CD4-positive, alpha-beta memory T cell (primary cell): ENCODE measurements at regions not wholly inside any gene's neighbourhood (a gene's known extent, or its start where the extent isn't known, plus 50 kb on each side); places are given as distances from the start of the nearest gene placed in this dataset.

ENCODE experiments used
- CTCF ChIA-PET: fragments of 350-600 bp; sonication (Branson Sonifier 250); formaldehyde crosslinking; loops from one replicate; lab custom pipeline; 2021; ENCODE audit warnings: inconsistent platforms; ENCODE audit not compliant: partially characterized antibody; lab: Charles Lee
- POLR2A ChIA-PET: fragments of 350-600 bp; sonication (Branson Sonifier 250); formaldehyde crosslinking; loops from one replicate; lab custom pipeline; 2021; ENCODE audit not compliant: partially characterized antibody; lab: Charles Lee
- DNase-seq, 5 donors: peaks; one replicate each; pipeline versions ENCODE4 v3.0.0 to v3.0.0-alpha.2; 2020 to 2022; ENCODE audit warnings: mixed read lengths in 1 of 5
- H3K27ac ChIP-seq: one replicate; pipeline ENCODE4 v1.7.0; 2013; ENCODE audit warnings: low read depth, low read length
- H3K27me3 ChIP-seq: 2 replicates; pipeline ENCODE4 v1.7.0; 2013; ENCODE audit warnings: mild to moderate bottlenecking, low read length, moderate library complexity; ENCODE audit not compliant: insufficient read depth
- H3K36me3 ChIP-seq: 2 replicates; pipeline ENCODE4 v1.7.0; 2013; ENCODE audit warnings: mild to moderate bottlenecking, low read length, moderate library complexity; ENCODE audit not compliant: insufficient read depth
- H3K4me1 ChIP-seq: 2 replicates; pipeline ENCODE4 v1.7.0; 2013; ENCODE audit warnings: mild to moderate bottlenecking, low read length, moderate library complexity; ENCODE audit not compliant: insufficient read depth
- H3K4me3 ChIP-seq, 2 donors: one replicate each; pipeline ENCODE4 v1.7.0; 2013; ENCODE audit warnings: low read length in 2 of 2, mild to moderate bottlenecking in 1 of 2
- H3K9me3 ChIP-seq, 2 donors: one replicate each; pipeline ENCODE4 v1.7.0; 2013; ENCODE audit warnings: low read length in 2 of 2, control low read depth in 1 of 2; ENCODE audit not compliant: control insufficient read depth in 1 of 2
- H3K27ac Mint-ChIP-seq, 7 donors: one replicate each; pipeline ENCODE4 v1.8.0; 2020 to 2021; ENCODE audit warnings: mixed read lengths in 7 of 7, mild to moderate bottlenecking in 6 of 7, inconsistent platforms in 3 of 7, moderate library complexity in 3 of 7
- H3K27me3 Mint-ChIP-seq, 2 donors: one replicate each; pipeline ENCODE4 v1.8.0; 2020 to 2021; ENCODE audit warnings: mixed read lengths in 2 of 2
- H3K36me3 Mint-ChIP-seq, 2 donors: one replicate each; pipeline ENCODE4 v1.8.0; 2020 to 2021; ENCODE audit warnings: mixed read lengths in 2 of 2, inconsistent platforms in 1 of 2, mild to moderate bottlenecking in 1 of 2
- H3K4me1 Mint-ChIP-seq, 4 donors: one replicate each; pipeline ENCODE4 v1.8.0; 2020 to 2021; ENCODE audit warnings: mixed read lengths in 4 of 4, mild to moderate bottlenecking in 1 of 4
- H3K4me3 Mint-ChIP-seq, 8 donors: one replicate each; pipeline ENCODE4 v1.8.0; 2020 to 2021; ENCODE audit warnings: mixed read lengths in 8 of 8, mild to moderate bottlenecking in 7 of 8, moderate library complexity in 6 of 8, inconsistent platforms in 3 of 8
- H3K9me3 Mint-ChIP-seq, 8 donors: one replicate each; pipeline ENCODE4 v1.8.0; 2020 to 2021; ENCODE audit warnings: mixed read lengths in 8 of 8, mild to moderate bottlenecking in 5 of 8, inconsistent platforms in 3 of 8, moderate library complexity in 1 of 8
- intact Hi-C: fragments of 100-400 bp; cut with micrococcal nuclease; formaldehyde crosslinking; loops from one replicate; pipeline ENCODE4 v1.15.1; 2023

GRCh38 chr14:94995551-94995950 lies 161.8 kb downstream of the DICER1 start:
- H3K36me3 Mint-ChIP-seq = no peaks in the 10 kb centered on the region
- Histone ChIP-seq H3K9me3 (no peaks in the 10 kb centered on the region), H3K4me1 (no peaks in the 10 kb centered on the region), H3K27me3 (no peaks in the 10 kb centered on the region), H3K36me3 (no peaks in the 10 kb centered on the region), H3K27ac (no peak overlapping the region), H3K4me3 (no peak overlapping the region)
- CTCF ChIA-PET = no interaction called here
- no peak for DNase-seq
- peaks cover 15 to 34% of the 10 kb centered on the region in 2 donors for H3K27me3 Mint-ChIP-seq
- intact Hi-C loops = no loop called here
- POLR2A ChIA-PET = no interaction called here
- no peaks in the 10 kb centered on the region for H3K4me1 Mint-ChIP-seq
- H3K9me3 Mint-ChIP-seq = peaks cover 0 to 3% (median 0%) of the 10 kb centered on the region in 8 donors
- no peak overlapping the region for H3K4me3 Mint-ChIP-seq
- H3K27ac Mint-ChIP-seq = no peak overlapping the region

GRCh38 chr14:94994245-94994644 lies 163.1 kb downstream of the DICER1 start:
- H3K4me1 Mint-ChIP-seq = no peaks in the 10 kb centered on the region
- Histone ChIP-seq H3K9me3 (no peaks in the 10 kb centered on the region), H3K27ac (no peak overlapping the region), H3K36me3 (no peaks in the 10 kb centered on the region), H3K4me1 (no peaks in the 10 kb centered on the region), H3K4me3 (no peak overlapping the region), H3K27me3 (no peaks in the 10 kb centered on the region)
- POLR2A ChIA-PET = no interaction called here
- no peak overlapping the region for H3K27ac Mint-ChIP-seq
- H3K27me3 Mint-ChIP-seq = peaks cover 20 to 29% of the 10 kb centered on the region in 2 donors
- no peak for DNase-seq
- peaks cover 0 to 3% (median 0%) of the 10 kb centered on the region in 8 donors for H3K9me3 Mint-ChIP-seq
- CTCF ChIA-PET = no interaction called here
- H3K4me3 Mint-ChIP-seq = no peak overlapping the region
- intact Hi-C loops = no loop called here
- no peaks in the 10 kb centered on the region for H3K36me3 Mint-ChIP-seq

GRCh38 chr14:94992046-94992445 lies 165.3 kb downstream of the DICER1 start:
- ChIA-PET CTCF (no interaction called here), POLR2A (no interaction called here)

GRCh38 chr14:94989946-94990345 lies 167.4 kb downstream of the DICER1 start:
- H3K4me3 Mint-ChIP-seq = no peak overlapping the region
- H3K4me1 Mint-ChIP-seq = no peaks in the 10 kb centered on the region
- H3K9me3 Mint-ChIP-seq = peaks cover 7 to 31% (median 19%) of the 10 kb centered on the region in 8 donors
- Histone ChIP-seq H3K27me3 (no peaks in the 10 kb centered on the region), H3K36me3 (no peaks in the 10 kb centered on the region), H3K9me3 (no peaks in the 10 kb centered on the region), H3K4me3 (no peak overlapping the region), H3K4me1 (no peaks in the 10 kb centered on the region), H3K27ac (no peak overlapping the region)
- no peaks in the 10 kb centered on the region for H3K36me3 Mint-ChIP-seq
- peak overlapping the region in 1 of 7 donors; percentile 28 for H3K27ac Mint-ChIP-seq
- ChIA-PET CTCF (no interaction called here), POLR2A (no interaction called here)
- peaks cover 8 to 15% of the 10 kb centered on the region in 2 donors for H3K27me3 Mint-ChIP-seq
- no peak for DNase-seq
- intact Hi-C loops = no loop called here

More at GRCh38 chr14:94992046-94992445, 165.3 kb downstream of the DICER1 start:
- Mint-ChIP-seq H3K9me3 (peaks cover 0 to 20% (median 12%) of the 10 kb centered on the region in 8 donors), H3K27ac (no peak overlapping the region), H3K4me3 (no peak overlapping the region), H3K36me3 (no peaks in the 10 kb centered on the region), H3K27me3 (peaks cover 19 to 21% of the 10 kb centered on the region in 2 donors), H3K4me1 (no peaks in the 10 kb centered on the region)
- Histone ChIP-seq H3K27ac (no peak overlapping the region), H3K27me3 (no peaks in the 10 kb centered on the region), H3K4me1 (no peaks in the 10 kb centered on the region), H3K36me3 (no peaks in the 10 kb centered on the region), H3K4me3 (no peak overlapping the region), H3K9me3 (no peaks in the 10 kb centered on the region)
- DNase-seq = no peak
- intact Hi-C loops = no loop called here

- no peaks in the 10 kb centered on the region for H3K27me3 ChIP-seq
- H3K4me1 ChIP-seq = no peaks in the 10 kb centered on the region
- no peaks in the 10 kb centered on the region for H3K36me3 ChIP-seq
- ChIA-PET POLR2A (no interaction called here), CTCF (no interaction called here)
- peaks cover 8 to 15% of the 10 kb centered on the region in 2 donors for H3K27me3 Mint-ChIP-seq
- H3K9me3 Mint-ChIP-seq = peaks cover 7 to 31% (median 19%) of the 10 kb centered on the region in 8 donors
- no peak for DNase-seq
- H3K27ac Mint-ChIP-seq = no peak overlapping the region
- intact Hi-C loops = no loop called here
- H3K4me3 Mint-ChIP-seq = no peak overlapping the region
- no peak overlapping the region for H3K4me3 ChIP-seq
- no peaks in the 10 kb centered on the region for H3K4me1 Mint-ChIP-seq
- H3K27ac ChIP-seq = no peak overlapping the region
- H3K36me3 Mint-ChIP-seq = no peaks in the 10 kb centered on the region
- H3K9me3 ChIP-seq = no peaks in the 10 kb centered on the region
Measured at GRCh38 chr14:94989417-94989816, 167.9 kb downstream of the DICER1 start.

DNA sequence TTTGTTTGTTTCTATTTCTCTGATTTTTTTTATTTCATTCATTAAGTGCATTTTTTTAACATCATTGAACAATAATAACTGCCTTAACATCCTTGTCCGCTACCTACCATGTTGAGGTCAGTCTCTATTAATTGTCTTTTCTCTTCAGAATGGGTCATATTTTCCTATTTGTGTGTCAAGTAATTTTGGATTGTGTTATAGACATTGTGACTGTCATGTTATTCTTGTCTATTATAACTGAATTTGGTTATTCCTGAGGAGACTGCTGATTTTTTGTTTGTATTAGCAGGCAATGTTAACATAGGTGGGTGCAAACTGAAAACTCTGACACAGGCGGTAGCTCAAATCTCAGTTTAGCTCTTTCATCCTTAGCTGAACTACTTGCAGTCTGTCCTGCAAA lies 169.9 kb downstream of the DICER1 start:
- peaks cover 8 to 15% of the 10 kb centered on the region in 2 donors for H3K27me3 Mint-ChIP-seq
- H3K9me3 Mint-ChIP-seq = peaks cover 9 to 31% (median 20%) of the 10 kb centered on the region in 8 donors
- H3K4me3 Mint-ChIP-seq = no peak overlapping the region
- H3K4me3 ChIP-seq = no peak overlapping the region
- H3K4me1 Mint-ChIP-seq = no peaks in the 10 kb centered on the region
- intact Hi-C loops = no loop called here
- H3K9me3 ChIP-seq = no peaks in the 10 kb centered on the region
- no peaks in the 10 kb centered on the region for H3K27me3 ChIP-seq
- CTCF ChIA-PET = interaction anchor here (0.6 kb wide), 1 partner anchor 9 kb away, joined by 3 read pairs; no protein-coding TSS in a partner anchor
- no peaks in the 10 kb centered on the region for H3K4me1 ChIP-seq
- DNase-seq = no peak
- H3K27ac ChIP-seq = no peak overlapping the region
- H3K27ac Mint-ChIP-seq = no peak overlapping the region
- H3K36me3 Mint-ChIP-seq = no peaks in the 10 kb centered on the region
- POLR2A ChIA-PET = no interaction called here
- no peaks in the 10 kb centered on the region for H3K36me3 ChIP-seq

DNA sequence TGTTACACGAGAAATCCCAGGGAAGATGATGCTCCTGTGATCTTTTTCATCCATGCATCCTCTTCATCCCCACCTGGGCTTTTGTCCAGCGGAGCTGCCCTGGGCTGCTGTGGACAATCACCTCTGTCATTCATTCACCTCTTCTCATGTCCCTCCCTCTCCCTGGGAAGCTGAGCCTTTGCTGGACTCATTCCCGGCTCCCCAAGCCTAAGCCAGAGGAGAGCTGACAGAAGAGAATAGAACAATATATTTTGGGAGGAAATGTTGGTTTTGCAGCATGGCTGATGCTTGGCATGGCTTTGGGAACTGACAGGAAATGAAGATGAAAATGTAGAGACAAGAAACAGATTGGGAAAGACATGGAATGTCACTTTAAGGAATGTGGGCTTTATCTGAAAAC lies 177.4 kb downstream of the DICER1 start:
- Histone ChIP-seq H3K4me3 (no peak overlapping the region), H3K36me3 (no peaks in the 10 kb centered on the region), H3K9me3 (no peaks in the 10 kb centered on the region), H3K27ac (no peak overlapping the region), H3K4me1 (no peaks in the 10 kb centered on the region), H3K27me3 (no peaks in the 10 kb centered on the region)
- no peak for DNase-seq
- ChIA-PET POLR2A (no interaction called here), CTCF (no interaction called here)
- H3K27ac Mint-ChIP-seq = no peak overlapping the region
- H3K9me3 Mint-ChIP-seq = peaks cover 0 to 9% (median 3%) of the 10 kb centered on the region in 8 donors
- peaks cover 0 to 1% (median 0%) of the 10 kb centered on the region in 4 donors for H3K4me1 Mint-ChIP-seq
- no peaks in the 10 kb centered on the region for H3K36me3 Mint-ChIP-seq
- peaks cover 5 to 8% of the 10 kb centered on the region in 2 donors for H3K27me3 Mint-ChIP-seq
- no peak overlapping the region for H3K4me3 Mint-ChIP-seq
- intact Hi-C loops = no loop called here

DNA sequence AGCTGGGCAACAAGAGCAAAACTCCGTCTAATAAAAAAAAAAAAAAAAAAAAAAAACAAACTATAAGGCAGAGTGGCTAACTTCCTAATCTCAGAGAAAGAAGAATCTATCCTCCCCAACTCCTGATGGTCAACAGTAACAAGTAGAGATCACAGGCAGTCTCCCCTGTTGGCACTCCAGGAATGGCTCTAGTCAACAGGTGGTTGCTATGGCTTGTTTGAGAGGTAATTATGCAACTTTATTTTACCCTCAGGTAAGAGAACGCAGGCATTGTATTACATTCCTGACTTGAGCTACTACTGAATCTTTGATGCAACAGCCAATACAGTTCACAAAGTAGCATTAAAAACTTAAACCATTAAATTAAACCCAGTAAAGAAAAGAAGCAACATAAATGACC lies 180.3 kb downstream of the DICER1 start:
- no peaks in the 10 kb centered on the region for H3K9me3 ChIP-seq
- H3K27ac ChIP-seq = no peak overlapping the region
- H3K4me3 ChIP-seq = no peak overlapping the region
- H3K4me3 Mint-ChIP-seq = no peak overlapping the region
- H3K36me3 Mint-ChIP-seq = no peaks in the 10 kb centered on the region
- H3K9me3 Mint-ChIP-seq = peaks cover 0 to 3% (median 0%) of the 10 kb centered on the region in 8 donors
- intact Hi-C loops = no loop called here
- ChIA-PET CTCF (no interaction called here), POLR2A (no interaction called here)
- H3K27ac Mint-ChIP-seq = no peak overlapping the region
- DNase-seq = no peak
- H3K36me3 ChIP-seq = no peaks in the 10 kb centered on the region
- no peaks in the 10 kb centered on the region for H3K27me3 ChIP-seq
- peaks cover 0 to 1% (median under 1%) of the 10 kb centered on the region in 4 donors for H3K4me1 Mint-ChIP-seq
- no peaks in the 10 kb centered on the region for H3K4me1 ChIP-seq
- H3K27me3 Mint-ChIP-seq = peaks cover 8 to 14% of the 10 kb centered on the region in 2 donors
